ENCODE measurements at regions not wholly inside any gene's neighbourhood (a gene's known extent, or its start where the extent isn't known, plus 50 kb on each side); places are given as distances from the start of the nearest gene placed in this dataset.

DNA sequence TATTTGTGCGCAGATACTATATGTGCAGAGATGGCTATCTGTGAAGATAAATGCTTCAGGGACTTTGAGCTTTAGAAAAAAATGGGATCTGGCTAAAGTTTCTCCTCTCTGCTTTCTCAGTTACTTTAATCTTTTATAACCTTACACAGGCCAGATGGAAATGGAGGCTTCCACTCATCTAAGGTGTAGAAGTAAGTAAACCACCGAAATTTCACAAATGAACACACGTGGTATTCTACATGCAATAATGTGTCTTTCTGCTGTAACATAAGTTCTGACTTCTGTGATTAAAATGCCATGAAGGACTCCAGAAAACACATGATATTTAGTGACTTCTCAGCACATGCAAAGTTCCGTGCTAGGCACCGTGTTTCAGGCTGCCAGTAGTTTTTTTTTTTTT lies 99.1 kb upstream of the FOXN3 start:
- TF ChIP-seq, protein P1, sequence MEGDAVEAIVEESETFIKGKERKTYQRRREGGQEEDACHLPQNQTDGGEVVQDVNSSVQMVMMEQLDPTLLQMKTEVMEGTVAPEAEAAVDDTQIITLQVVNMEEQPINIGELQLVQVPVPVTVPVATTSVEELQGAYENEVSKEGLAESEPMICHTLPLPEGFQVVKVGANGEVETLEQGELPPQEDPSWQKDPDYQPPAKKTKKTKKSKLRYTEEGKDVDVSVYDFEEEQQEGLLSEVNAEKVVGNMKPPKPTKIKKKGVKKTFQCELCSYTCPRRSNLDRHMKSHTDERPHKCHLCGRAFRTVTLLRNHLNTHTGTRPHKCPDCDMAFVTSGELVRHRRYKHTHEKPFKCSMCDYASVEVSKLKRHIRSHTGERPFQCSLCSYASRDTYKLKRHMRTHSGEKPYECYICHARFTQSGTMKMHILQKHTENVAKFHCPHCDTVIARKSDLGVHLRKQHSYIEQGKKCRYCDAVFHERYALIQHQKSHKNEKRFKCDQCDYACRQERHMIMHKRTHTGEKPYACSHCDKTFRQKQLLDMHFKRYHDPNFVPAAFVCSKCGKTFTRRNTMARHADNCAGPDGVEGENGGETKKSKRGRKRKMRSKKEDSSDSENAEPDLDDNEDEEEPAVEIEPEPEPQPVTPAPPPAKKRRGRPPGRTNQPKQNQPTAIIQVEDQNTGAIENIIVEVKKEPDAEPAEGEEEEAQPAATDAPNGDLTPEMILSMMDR (IDR thresholded peaks at IDR 0.05; ENCODE audit: insufficient read depth, low read length): no peak
- TF ChIP-seq, protein P2, sequence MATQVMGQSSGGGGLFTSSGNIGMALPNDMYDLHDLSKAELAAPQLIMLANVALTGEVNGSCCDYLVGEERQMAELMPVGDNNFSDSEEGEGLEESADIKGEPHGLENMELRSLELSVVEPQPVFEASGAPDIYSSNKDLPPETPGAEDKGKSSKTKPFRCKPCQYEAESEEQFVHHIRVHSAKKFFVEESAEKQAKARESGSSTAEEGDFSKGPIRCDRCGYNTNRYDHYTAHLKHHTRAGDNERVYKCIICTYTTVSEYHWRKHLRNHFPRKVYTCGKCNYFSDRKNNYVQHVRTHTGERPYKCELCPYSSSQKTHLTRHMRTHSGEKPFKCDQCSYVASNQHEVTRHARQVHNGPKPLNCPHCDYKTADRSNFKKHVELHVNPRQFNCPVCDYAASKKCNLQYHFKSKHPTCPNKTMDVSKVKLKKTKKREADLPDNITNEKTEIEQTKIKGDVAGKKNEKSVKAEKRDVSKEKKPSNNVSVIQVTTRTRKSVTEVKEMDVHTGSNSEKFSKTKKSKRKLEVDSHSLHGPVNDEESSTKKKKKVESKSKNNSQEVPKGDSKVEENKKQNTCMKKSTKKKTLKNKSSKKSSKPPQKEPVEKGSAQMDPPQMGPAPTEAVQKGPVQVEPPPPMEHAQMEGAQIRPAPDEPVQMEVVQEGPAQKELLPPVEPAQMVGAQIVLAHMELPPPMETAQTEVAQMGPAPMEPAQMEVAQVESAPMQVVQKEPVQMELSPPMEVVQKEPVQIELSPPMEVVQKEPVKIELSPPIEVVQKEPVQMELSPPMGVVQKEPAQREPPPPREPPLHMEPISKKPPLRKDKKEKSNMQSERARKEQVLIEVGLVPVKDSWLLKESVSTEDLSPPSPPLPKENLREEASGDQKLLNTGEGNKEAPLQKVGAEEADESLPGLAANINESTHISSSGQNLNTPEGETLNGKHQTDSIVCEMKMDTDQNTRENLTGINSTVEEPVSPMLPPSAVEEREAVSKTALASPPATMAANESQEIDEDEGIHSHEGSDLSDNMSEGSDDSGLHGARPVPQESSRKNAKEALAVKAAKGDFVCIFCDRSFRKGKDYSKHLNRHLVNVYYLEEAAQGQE (IDR thresholded peaks at IDR 0.05; ENCODE audit: insufficient replicate concordance, low read depth): no peak
- TF ChIP-seq POLR2AphosphoS5 (IDR thresholded peaks at IDR 0.05; ENCODE audit: low read depth) (no peak), GABPA (IDR thresholded peaks at IDR 0.05; ENCODE audit: low read depth) (no peak), SPI1 (IDR thresholded peaks at IDR 0.05; ENCODE audit: borderline replicate concordance, low read depth) (no peak)
